ENCODE measurements at regions not wholly inside any gene's neighbourhood (a gene's known extent, or its start where the extent isn't known, plus 50 kb on each side); places are given as distances from the start of the nearest gene placed in this dataset.

- DNase-seq (ENCODE audit: low read depth), result no peak
Observed at GRCh38 chr3:176723758-176724393, 473.4 kb downstream of the TBL1XR1 start.

- DNase-seq (ENCODE audit: low read depth), result no peak
Observed at GRCh38 chr3:176714034-176714433, 483.2 kb downstream of the TBL1XR1 start.

DNA sequence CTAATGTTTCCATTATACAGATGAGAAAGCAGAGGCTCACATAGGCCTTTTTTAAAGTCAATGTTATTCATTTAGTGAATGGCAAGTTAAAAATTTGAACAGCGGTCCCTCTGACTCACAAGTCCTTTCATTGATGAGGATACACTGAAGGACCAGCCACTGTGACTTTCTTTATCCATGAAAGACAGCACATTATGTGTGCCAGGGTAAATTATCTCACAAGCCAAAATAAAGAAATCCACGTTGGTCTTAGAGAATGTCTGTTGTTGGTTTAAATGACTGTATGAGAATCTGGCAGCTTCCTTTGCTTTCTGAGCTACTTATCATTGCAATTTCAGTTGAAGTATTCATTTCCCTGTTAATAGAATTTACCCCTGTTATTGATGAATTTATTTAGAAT is 485.1 kb downstream of the TBL1XR1 start:
- no peak for DNase-seq (ENCODE audit: low read depth)

DNA sequence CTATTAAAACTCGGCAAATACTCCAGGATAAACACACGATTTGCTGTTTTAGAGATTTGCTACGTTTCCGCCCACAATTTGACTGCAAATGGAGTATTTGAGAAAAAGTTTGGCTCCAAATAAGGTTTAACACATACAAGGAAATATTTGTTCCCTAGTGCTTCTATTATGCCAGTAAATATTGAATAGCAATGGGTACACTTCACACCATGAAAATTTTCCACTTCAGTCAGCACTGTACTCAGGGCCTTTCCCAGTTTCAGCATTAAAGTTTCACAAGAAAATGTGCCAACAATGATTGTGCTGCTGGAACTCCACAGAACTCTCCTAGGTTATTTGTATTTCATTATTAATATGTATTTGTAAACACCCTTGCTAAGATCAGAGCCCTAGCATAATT is 498.0 kb downstream of the TBL1XR1 start:
- no peak for DNase-seq (ENCODE audit: low read depth)

DNA sequence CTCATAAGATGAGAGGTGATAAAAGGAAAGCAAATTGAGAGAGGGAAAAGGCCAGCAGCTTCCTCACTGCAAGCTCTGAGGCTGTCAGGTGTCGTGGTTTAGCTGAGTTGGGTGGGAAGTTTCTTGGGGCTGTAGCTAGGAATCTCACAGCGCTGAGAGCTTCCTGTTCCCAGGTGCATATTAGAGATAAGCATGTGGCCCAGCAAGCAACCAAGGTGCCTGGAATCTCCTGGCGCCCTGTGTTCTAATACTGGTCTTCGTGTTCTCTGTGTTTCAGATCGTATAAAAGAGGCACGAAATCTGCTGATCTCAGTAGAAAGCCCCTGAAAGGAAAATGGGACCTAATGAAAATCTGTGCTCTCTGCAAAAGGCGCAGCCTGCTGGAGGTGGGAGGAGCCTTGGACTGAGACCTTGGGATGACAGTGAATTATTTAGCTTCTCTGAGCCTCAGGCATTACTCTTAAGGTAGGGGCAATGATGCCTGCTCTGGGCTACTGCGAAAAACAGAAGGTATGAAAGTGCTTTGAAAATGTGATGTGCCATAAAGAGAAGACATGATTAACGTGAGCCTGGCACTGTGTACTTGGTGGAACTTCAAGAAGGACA is 499.9 kb downstream of the TBL1XR1 start:
- no peak for DNase-seq (ENCODE audit: low read depth)

DNA sequence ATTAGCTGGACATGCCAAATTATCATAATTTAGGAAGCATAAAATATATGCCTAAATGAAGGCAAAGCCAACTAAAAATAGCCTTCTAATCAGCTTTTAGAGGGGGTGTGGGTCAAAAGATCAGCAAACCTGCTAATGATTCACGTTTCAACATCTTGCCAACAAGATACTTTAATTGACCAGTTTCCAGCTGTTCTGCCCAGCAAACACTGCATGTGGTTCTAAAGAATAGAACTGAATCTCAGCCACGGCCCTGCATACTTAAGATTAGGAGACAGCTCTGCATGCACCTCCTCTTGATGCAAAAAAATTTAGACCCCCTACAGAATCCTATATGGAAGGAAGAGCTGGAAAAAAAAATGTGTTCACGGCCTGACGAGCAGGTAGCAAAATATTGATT is 500.5 kb downstream of the TBL1XR1 start:
- no peak for DNase-seq (ENCODE audit: low read depth)

DNA sequence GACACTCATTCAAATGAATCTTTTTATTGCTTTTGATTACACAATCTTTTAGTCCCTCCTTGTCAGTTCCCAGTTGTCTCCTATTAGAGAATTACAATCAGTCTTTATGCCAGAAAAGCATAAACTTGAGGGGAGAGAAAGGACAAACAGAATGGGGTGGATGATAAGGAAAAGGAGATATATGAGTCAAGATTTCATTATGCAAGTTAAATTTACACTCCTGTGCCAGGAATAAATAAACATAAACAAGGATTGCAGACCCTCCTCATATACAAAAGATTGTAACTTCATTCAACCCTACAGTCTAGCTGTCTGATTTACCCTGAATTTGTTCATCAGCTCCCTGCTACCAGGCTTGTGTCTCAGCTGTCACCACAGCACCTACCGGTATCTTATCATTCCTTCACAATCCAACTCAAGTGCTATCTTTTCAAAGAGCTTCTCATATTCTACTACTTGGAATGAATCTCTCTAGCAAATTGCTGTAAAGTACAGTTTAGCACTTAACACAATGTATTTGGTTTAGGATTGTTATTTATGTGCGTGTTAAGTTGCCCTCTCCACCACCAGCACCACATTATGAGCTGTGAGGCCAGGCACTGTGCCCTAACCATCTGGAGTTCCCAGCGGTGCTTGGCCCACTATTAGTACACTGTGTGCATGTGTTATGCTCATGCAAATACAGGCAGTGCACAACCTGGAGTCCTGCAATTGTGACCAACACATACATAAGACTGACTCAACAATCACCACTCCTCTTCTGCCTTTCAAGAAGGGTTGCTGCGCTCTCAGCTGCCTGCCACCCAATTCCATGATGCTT is 504.1 kb downstream of the TBL1XR1 start:
- DNase-seq (ENCODE audit: low read depth), result no peak

DNA sequence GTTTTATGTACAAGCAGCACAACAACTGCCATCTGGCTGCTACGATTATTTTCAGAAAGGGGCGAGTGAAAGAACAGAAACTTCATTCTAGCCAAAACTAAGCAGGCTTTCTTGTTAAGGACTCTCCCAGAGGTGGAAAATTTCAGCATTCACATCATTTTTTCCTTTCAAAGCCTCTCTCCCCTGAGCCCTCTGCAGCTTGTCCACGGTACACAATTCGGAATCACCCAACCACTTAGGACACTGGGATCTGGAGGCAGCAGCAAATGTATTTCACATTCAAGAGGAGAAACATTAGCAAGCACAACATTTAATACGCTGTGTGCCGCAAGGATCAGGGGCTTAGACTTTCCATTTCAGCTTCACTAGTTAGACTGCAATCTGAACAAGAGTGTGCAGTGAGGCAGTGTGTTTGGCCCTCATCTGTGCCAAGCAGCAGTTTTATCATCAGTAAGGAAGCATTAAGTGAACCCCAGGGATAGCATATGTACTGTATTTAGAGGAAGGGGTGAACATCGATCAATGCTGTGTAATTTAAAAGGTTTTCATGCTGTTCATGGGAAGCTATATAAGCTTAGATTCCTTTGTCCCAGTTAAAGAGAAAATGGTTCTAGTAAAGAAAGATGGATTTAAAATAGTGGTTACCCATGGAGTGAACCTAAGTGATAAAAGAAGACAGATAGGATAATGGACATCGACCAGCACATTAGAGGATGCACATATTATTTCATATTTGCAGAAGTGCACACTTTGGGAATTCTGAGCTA is 504.9 kb downstream of the TBL1XR1 start:
- DNase-seq (ENCODE audit: low read depth), result no peak

- DNase-seq (ENCODE audit: low read depth), result no peak
Observed at GRCh38 chr3:176690083-176690869, 507.0 kb downstream of the TBL1XR1 start.

DNA sequence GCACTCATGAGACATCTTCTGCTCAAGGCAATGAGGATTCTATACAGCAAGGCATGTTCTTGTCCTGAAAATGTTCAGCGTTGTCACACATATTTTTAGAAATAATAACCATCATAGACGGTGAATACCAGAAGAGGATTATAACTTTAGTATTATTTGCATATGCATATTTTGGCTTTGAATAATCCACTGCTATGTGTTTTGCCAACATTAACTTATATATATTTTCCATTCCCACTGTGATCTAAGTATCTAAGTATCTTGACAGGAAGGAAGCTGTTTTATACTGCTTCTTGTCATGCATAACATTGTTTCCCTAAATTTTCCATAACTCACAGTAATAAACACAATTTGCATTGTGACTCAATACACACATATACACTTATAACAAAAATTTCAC is 509.5 kb downstream of the TBL1XR1 start:
- DNase-seq (ENCODE audit: low read depth), result no peak

GRCh38 chr3:176683382-176683781 is 513.9 kb downstream of the TBL1XR1 start:
- DNase-seq (ENCODE audit: low read depth), result no peak

- DNase-seq (ENCODE audit: low read depth), result peak; percentile 54
Observed at GRCh38 chr3:176663837-176664831, 533.1 kb downstream of the TBL1XR1 start.

DNA sequence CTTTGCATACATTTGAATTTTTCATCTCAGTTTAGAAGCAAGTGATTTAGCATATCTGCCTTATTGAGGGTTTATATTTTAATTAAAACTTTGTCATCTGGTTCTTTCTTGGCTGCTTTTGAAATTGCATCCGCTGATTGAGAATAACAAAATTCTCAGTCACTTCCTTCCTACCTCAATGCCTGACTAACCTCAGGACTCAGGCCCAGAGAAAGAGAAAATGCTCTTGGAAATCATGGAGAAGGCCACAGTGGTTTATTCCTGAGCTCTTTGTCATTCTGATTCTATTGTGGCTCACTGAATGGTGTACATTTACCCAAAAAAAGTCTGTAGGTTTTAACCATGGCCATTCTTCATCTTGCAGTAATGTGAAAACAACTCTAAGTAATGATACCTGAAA is 533.9 kb downstream of the TBL1XR1 start:
- no peak for DNase-seq (ENCODE audit: low read depth)

- no peak for DNase-seq (ENCODE audit: low read depth)
Observed at GRCh38 chr3:176661432-176661964, 535.8 kb downstream of the TBL1XR1 start.

GRCh38 chr3:176655404-176656094 is 541.7 kb downstream of the TBL1XR1 start:
- no peak for DNase-seq (ENCODE audit: low read depth)

- DNase-seq (ENCODE audit: low read depth), result no peak
Observed at GRCh38 chr3:176651622-176652021, 545.7 kb downstream of the TBL1XR1 start.

- peak; percentile 11 for DNase-seq (ENCODE audit: low read depth)
Observed at GRCh38 chr3:176650478-176650877, 546.8 kb downstream of the TBL1XR1 start.

DNA sequence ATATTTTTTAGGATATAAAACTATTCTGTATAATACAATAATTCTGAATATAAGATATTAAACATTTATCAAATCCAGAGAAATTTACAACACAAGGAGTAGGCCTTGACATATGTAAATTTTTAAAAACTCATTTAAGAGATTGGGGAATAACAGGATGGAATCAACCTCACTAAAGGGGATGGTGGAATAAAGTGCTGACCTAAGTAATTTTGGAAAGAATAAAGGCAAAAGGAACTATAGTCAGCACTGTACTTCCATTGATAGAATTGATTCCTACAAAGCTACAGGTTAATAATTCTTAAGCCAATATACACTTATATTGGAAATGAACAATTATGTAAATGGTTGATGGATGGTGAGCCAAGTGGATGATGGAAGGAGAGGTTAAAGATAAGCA is 549.3 kb downstream of the TBL1XR1 start:
- no peak for DNase-seq (ENCODE audit: low read depth)

DNA sequence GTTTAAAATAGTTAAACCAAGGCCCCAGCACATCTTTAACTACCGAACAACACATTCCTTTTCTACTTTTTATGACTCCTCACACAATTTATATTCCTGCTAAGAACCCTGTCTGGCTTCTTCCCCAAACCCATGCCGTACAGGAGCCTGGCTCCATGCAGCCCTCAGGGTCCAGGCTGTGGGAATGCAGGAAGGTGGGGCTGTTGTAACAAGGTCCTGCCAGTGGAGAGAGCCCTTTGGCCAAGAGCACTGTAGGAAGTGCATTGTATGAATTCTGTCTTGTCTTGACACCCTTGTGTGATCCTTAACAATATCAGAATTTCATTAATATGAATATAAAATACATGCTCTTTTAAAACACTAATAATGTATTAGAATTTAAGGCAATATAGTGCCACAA is 563.8 kb downstream of the TBL1XR1 start:
- DNase-seq (ENCODE audit: low read depth), result no peak

All from LHCN-M2 (cell line).